ENCODE measurements at regions not wholly inside any gene's neighbourhood (a gene's known extent, or its start where the extent isn't known, plus 50 kb on each side); places are given as distances from the start of the nearest gene placed in this dataset.

GRCh38 chr7:57211428-57212100 lies 79.3 kb upstream of the ZNF479 start:
- TF ChIP-seq CTCF (conservative IDR thresholded peaks at IDR 0.05; ENCODE audit: low read length) (no peak), EZH2phosphoT487 (IDR thresholded peaks at IDR 0.05; ENCODE audit: borderline replicate concordance) (no peak)

Measured in Loucy (cell line).